NCI-H2029 treated with DMSO at 0.1 percent for 48 hours (cell line): ENCODE measurements at regions not wholly inside any gene's neighbourhood (a gene's known extent, or its start where the extent isn't known, plus 50 kb on each side); places are given as distances from the start of the nearest gene placed in this dataset.
"Not testable (repeated sequence)": the region's sequence is repeated elsewhere in the genome, so short reads cannot be mapped to it uniquely, and the experiment has no call there.

Source experiments
- DNase-seq: peaks from one replicate; lab custom pipeline; 2025; lab: John Stamatoyannopoulos, UW

GRCh38 chr6:168938546-168938945, 315.1 kb downstream of the THBS2 start:
- DNase-seq: no peak

- DNase-seq: no peak
Measured at GRCh38 chr6:168937054-168937453, 316.6 kb downstream of the THBS2 start.

GRCh38 chr6:168935628-168936010, 318.0 kb downstream of the THBS2 start:
- no peak for DNase-seq

- DNase-seq: no peak
Measured at GRCh38 chr6:168934660-168935627, 318.7 kb downstream of the THBS2 start.

- DNase-seq: not testable (repeated sequence)
Measured at GRCh38 chr6:168932171-168932570, 321.5 kb downstream of the THBS2 start.

GRCh38 chr6:168931072-168931471, 322.6 kb downstream of the THBS2 start:
- not testable (repeated sequence) for DNase-seq

- DNase-seq: no peak
Measured at GRCh38 chr6:168929871-168930450, 323.7 kb downstream of the THBS2 start.

- no peak for DNase-seq
Measured at GRCh38 chr6:168928012-168928411, 325.6 kb downstream of the THBS2 start.

- DNase-seq: no peak
Measured at GRCh38 chr6:168927026-168927425, 326.6 kb downstream of the THBS2 start.

GRCh38 chr6:168926306-168926705, 327.3 kb downstream of the THBS2 start:
- no peak for DNase-seq

GRCh38 chr6:168925671-168926070, 328.0 kb downstream of the THBS2 start:
- DNase-seq: no peak

GRCh38 chr6:168923171-168923570, 330.5 kb downstream of the THBS2 start:
- DNase-seq: no peak

- DNase-seq: no peak
Measured at GRCh38 chr6:168922436-168922835, 331.2 kb downstream of the THBS2 start.

GRCh38 chr6:168920289-168920688, 333.4 kb downstream of the THBS2 start:
- no peak for DNase-seq

- no peak for DNase-seq
Measured at GRCh38 chr6:168919470-168920179, 334.0 kb downstream of the THBS2 start.

- no peak for DNase-seq
Measured at GRCh38 chr6:168916576-168917211, 337.0 kb downstream of the THBS2 start.

- DNase-seq: no peak
Measured at GRCh38 chr6:168915855-168916254, 337.8 kb downstream of the THBS2 start.

- DNase-seq: no peak
Measured at GRCh38 chr6:168915242-168915641, 338.4 kb downstream of the THBS2 start.

- no peak for DNase-seq
Measured at GRCh38 chr6:168913866-168914469, 339.7 kb downstream of the THBS2 start.

- DNase-seq: not testable (repeated sequence)
Measured at GRCh38 chr6:168913231-168913865, 340.3 kb downstream of the THBS2 start.

- no peak for DNase-seq
Measured at GRCh38 chr6:168909288-168909687, 344.4 kb downstream of the THBS2 start.
